ENCODE measurements at regions not wholly inside any gene's neighbourhood (a gene's known extent, or its start where the extent isn't known, plus 50 kb on each side); places are given as distances from the start of the nearest gene placed in this dataset.

GRCh38 chr7:88668591-88668990 is 90.9 kb upstream of the ZNF804B start:
- Histone ChIP-seq H3K4me3 (no peak overlapping the region), H3K36me3 (no peaks in the 10 kb centered on the region), H3K4me1 (no peaks in the 10 kb centered on the region), H3K9me3 (peaks cover 0 to 3% (median 0%) of the 10 kb centered on the region in 4 donors), H3K27me3 (no peaks in the 10 kb centered on the region), H3K27ac (no peak overlapping the region)
- TF ChIP-seq, protein P1, sequence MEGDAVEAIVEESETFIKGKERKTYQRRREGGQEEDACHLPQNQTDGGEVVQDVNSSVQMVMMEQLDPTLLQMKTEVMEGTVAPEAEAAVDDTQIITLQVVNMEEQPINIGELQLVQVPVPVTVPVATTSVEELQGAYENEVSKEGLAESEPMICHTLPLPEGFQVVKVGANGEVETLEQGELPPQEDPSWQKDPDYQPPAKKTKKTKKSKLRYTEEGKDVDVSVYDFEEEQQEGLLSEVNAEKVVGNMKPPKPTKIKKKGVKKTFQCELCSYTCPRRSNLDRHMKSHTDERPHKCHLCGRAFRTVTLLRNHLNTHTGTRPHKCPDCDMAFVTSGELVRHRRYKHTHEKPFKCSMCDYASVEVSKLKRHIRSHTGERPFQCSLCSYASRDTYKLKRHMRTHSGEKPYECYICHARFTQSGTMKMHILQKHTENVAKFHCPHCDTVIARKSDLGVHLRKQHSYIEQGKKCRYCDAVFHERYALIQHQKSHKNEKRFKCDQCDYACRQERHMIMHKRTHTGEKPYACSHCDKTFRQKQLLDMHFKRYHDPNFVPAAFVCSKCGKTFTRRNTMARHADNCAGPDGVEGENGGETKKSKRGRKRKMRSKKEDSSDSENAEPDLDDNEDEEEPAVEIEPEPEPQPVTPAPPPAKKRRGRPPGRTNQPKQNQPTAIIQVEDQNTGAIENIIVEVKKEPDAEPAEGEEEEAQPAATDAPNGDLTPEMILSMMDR (IDR thresholded peaks at IDR 0.05), result no peak
- intact Hi-C loops (cut with DNase I), result no loop called here
- FAIRE-seq (no peak), DNase-seq (no peak), ATAC-seq (no peak)
- WGBS, 2 donors, result 82 to 85% methylated on average over 1 of the region's 1 CpG

DNA sequence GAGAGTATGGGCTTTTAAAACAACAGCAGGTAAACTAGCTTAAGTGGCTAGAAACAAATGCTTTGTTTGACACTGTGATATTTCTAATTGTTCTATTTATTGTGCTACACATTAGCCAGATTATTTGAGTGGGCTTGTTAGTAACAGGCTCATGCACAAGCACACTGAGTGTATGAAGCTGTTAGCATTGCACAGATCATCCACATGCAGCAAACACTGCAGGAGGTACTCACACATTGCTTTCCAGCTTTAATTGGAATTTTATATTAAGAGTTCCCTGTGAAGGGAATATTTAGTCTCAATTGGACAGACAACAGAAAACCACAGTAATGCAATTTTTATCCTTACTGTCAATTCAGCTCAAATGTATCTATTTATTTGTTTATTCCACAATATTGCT is 92.9 kb upstream of the ZNF804B start:
- H3K27me3 ChIP-seq, result no peaks in the 10 kb centered on the region
- intact Hi-C loops (cut with DNase I), result no loop called here
- DNase-seq (no peak), FAIRE-seq (no peak), ATAC-seq (no peak)
- no peak overlapping the region for H3K4me3 ChIP-seq
- H3K9me3 ChIP-seq, result peaks cover 0 to 3% (median 0%) of the 10 kb centered on the region in 4 donors
- no peak overlapping the region for H3K27ac ChIP-seq
- TF ChIP-seq, protein P1 (IDR thresholded peaks at IDR 0.05), result no peak
- no peaks in the 10 kb centered on the region for H3K36me3 ChIP-seq
- no peaks in the 10 kb centered on the region for H3K4me1 ChIP-seq

- no peak overlapping the region for H3K27ac ChIP-seq
- WGBS, 2 donors, result 53 to 61% methylated on average over 3 of the region's 3 CpGs
- DNase-seq (no peak), FAIRE-seq (no peak), ATAC-seq (peak; percentile 34 to 49 (median 40))
- no peak overlapping the region for H3K4me3 ChIP-seq
- H3K27me3 ChIP-seq, result no peaks in the 10 kb centered on the region
- peaks cover 0 to 3% (median 0%) of the 10 kb centered on the region in 4 donors for H3K9me3 ChIP-seq
- TF ChIP-seq, protein P1 (IDR thresholded peaks at IDR 0.05), result no peak
- no peaks in the 10 kb centered on the region for H3K36me3 ChIP-seq
- intact Hi-C loops (cut with DNase I), result no loop called here
- no peaks in the 10 kb centered on the region for H3K4me1 ChIP-seq
Observed at GRCh38 chr7:88665892-88666514, 93.5 kb upstream of the ZNF804B start.

GRCh38 chr7:88664630-88665233 is 94.8 kb upstream of the ZNF804B start:
- intact Hi-C loops (cut with DNase I), result no loop called here
- Histone ChIP-seq H3K4me3 (no peak overlapping the region), H3K36me3 (no peaks in the 10 kb centered on the region), H3K27ac (no peak overlapping the region), H3K9me3 (peaks cover 0 to 3% (median 0%) of the 10 kb centered on the region in 4 donors), H3K4me1 (no peaks in the 10 kb centered on the region), H3K27me3 (no peaks in the 10 kb centered on the region)
- whole genome bisulfite sequencing, 2 donors, result 96 to 97% methylated on average over 1 of the region's 1 CpG
- TF ChIP-seq, protein P1 (IDR thresholded peaks at IDR 0.05), result no peak
- peak in 3 of 4 donors; percentile 62 to 88 (median 84) for ATAC-seq
- FAIRE-seq, result no peak
- DNase-seq, result no peak

- no peaks in the 10 kb centered on the region for H3K27me3 ChIP-seq
- intact Hi-C loops (cut with DNase I), result no loop called here
- no peak overlapping the region for H3K27ac ChIP-seq
- DNase-seq (no peak), FAIRE-seq (no peak), ATAC-seq (no peak)
- H3K36me3 ChIP-seq, result no peaks in the 10 kb centered on the region
- WGBS, 2 donors, result 85 to 90% methylated on average over 3 of the region's 3 CpGs
- H3K4me3 ChIP-seq, result no peak overlapping the region
- no peaks in the 10 kb centered on the region for H3K4me1 ChIP-seq
- peaks cover 0 to 1% (median 0%) of the 10 kb centered on the region in 4 donors for H3K9me3 ChIP-seq
- TF ChIP-seq, protein P1 (IDR thresholded peaks at IDR 0.05), result no peak
Observed at GRCh38 chr7:88661921-88662320, 97.6 kb upstream of the ZNF804B start.
